ENCODE measurements at regions not wholly inside any gene's neighbourhood (a gene's known extent, or its start where the extent isn't known, plus 50 kb on each side); places are given as distances from the start of the nearest gene placed in this dataset.
"Not testable (repeated sequence)": the region's sequence is repeated elsewhere in the genome, so short reads cannot be mapped to it uniquely, and the experiment has no call there.

DNA sequence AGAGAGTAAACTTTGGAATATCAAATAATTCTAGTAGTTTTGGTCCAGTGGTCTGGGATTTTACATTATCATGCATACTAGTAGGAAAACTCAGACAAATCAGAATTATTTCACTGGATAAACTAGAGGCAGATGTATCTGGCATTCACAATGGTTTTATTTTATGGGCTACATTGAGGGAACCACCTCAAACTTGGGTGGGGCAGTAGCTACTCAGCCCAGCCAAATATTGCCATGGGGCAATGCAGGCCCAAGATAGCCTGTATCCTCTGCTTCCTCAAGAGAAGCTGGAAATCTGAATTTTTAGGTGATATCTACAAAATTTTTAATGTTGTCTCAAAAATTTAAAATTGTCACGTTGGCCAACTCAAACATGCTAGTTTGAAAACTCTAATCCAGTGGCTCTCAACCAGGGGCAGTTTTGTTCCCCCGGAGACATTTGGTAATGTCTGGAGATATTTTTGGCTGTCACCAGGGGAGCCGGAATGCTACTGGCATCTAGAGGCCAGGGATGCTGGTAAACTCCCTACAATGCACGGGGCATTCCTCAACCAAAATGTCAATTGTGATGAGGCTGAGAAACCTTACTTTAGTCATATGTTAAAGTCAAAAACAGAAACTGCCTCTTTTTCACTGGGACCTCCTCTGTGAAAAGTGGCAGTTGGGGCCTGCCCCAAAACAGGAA is 172.8 kb upstream of the SPRED2 start:
- DNase-seq (ENCODE audit: low read depth), result no peak

DNA sequence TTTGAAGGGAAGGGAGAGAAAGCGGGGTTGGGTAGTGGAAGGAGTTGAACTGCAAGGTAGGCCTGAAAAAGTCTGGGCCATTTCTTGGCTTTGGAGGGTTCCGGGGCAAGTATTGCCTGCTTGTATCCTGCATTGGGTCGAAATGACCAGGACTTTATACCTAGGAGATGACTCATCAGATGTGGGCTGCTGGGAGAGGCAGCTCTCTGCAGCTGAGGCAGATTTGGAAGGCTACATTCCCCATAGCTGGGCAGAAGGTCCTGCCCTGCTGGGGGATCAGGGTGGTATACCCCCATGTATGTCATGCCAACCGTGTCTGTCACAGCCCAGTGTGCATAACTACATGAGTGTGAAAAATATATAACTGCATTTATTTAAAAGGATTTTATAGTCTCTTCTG is 171.8 kb upstream of the SPRED2 start:
- peak; percentile 37 for DNase-seq (ENCODE audit: low read depth)

DNA sequence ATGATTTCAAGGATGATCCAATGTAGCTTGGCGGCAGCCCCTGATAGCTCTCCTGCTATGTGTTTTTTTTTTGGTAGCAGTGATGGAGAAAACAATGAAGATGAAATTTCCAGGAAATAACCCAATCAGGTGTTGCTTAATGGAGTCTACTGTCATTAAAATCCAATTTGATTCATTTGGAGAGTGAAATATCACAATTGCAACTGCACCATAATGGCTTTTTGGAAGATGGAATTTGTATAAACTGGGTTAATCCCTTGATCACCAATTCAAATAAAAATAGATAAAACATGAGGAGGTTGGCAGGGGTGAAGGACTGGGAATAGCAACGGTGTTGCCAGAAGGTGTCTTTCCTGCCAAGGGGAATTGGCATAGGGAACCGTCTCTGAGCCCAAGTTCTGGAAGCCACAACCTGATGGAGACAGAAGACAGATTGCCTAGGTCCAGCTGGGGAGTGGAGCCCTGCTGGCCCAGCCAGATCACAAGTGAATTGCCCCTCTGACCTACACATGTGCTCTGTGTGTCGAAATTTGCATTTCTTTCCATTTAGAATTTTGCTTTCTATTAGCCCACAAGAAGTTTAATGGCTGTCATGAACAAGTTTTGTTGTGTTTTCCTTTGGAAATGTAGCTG is 170.3 kb upstream of the SPRED2 start:
- no peak for DNase-seq (ENCODE audit: low read depth)

DNA sequence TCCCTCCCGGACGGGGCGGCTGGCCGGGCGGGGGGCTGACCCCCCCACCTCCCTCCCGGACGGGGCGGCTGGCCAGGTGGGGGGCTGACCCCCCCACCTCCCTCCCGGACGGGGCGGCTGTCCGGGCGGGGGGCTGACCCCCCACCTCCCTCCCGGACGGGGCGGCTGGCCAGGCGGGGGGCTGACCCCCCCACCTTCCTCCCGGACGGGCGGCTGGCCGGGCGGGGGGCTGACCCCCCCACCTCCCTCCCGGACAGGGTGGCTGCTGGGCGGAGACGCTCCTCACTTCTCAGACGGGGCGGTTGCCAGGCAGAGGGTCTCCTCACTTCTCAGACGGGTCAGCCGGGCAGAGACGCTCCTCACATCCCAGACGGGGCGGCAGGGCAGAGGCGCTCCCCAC is 168.5 kb upstream of the SPRED2 start:
- DNase-seq (ENCODE audit: low read depth), result not testable (repeated sequence)

DNA sequence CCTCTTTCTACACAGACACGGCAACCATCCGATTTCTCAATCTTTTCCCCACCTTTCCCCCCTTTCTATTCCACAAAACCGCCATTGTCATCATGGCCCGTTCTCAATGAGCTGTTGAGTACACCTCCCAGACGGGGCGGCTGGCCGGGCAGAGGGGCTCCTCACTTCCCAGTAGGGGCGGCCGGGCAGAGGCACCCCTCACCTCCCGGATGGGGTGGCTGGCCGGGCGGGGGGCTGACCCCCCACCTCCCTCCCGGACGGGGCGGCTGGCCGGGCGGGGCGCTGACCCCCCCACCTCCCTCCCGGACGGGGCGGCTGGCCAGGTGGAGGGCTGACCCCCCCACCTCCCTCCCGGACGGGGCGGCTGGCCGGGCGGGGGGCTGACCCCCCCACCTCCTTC is 168.0 kb upstream of the SPRED2 start:
- not testable (repeated sequence) for DNase-seq (ENCODE audit: low read depth)

DNA sequence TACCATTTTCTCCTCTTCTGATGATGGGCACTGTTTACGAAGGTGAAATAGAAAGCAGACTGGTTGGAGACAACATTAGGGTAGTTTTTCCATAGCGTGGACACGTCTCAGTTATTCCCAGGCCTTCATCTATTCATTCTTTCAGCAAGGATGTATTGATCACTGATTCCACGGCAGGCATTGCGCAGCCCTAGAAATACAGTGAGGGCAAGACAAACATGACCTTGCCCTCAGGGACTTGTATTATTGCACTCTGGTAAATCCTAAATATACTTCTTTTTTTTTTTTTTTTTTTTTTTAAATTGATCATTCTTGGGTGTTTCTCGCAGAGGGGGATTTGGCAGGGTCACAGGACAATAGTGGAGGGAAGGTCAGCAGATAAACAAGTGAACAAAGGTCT is 167.3 kb upstream of the SPRED2 start:
- DNase-seq (ENCODE audit: low read depth), result no peak

DNA sequence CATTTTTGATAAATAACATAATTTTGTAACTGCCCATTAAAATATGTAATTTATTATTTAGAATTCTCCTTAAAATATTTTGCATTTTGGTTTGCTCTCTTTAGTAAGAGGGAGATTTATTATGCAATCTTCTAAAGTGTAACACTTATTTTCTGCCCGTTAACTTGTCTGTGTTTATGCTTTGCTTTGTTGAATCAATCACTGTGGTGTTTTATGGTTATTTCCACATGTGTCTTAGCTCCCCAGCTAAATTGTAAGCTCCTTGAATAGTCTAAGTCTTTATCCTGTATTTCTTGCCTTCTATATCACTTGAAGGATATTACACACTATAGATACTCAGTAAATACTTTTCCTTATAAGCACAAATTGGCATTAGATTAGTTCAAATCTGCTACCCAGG is 166.6 kb upstream of the SPRED2 start:
- no peak for DNase-seq (ENCODE audit: low read depth)

DNA sequence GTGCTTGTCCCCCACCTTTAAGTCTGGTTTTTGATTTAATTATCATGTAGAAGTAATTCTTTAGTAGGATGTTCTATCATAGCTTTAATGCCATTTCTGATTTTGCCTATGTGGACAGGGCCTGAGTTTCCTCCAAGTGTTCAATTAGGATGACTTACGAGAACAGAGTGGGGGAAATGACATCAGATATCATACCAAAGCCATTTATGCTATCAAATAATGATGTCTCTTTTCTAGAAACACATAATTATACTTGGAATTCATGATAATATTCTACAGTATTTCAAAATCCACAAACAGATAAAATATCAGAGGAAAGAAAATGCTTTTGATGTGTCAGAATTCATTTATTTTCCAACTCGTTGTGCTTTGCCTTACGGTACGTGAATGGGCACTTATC is 165.9 kb upstream of the SPRED2 start:
- DNase-seq (ENCODE audit: low read depth), result no peak

DNA sequence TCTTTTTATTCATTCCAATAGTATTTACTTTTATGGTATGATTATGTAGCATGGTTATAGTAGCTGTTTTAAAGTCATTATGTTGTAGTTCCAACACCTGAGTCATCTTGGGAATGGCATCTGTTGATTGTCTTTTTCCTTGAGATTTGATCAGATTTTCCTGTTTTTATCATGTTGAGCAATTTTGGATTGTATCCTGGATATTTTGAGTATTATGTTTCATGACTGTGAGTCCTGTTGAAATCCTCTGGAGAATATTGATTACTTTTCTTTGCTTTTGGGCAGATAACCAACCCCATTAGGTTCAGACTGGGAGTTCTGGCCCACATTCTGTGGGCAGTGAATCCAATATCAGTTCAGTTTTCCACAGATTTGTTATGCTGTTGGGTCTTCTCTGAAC is 163.2 kb upstream of the SPRED2 start:
- no peak for DNase-seq (ENCODE audit: low read depth)

DNA sequence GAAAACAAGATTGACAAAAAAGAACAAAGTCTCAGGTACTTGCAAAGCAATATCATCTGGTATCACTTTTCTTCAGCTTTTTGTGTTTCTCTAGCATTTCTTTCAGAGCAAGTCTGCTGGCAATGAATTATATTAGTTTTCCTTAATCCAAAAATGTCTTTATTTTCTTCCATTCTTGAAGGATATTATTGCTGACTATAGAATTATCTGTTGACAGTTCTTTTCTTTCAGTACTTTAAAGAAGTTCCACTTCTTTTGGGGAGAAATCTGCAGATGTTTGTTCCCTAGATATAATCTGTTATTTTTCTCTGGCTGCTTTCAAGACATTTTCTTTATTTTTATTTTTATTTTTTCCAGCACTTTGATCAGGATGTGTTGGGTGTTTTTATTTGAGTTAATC is 161.8 kb upstream of the SPRED2 start:
- DNase-seq (ENCODE audit: low read depth), result no peak

DNA sequence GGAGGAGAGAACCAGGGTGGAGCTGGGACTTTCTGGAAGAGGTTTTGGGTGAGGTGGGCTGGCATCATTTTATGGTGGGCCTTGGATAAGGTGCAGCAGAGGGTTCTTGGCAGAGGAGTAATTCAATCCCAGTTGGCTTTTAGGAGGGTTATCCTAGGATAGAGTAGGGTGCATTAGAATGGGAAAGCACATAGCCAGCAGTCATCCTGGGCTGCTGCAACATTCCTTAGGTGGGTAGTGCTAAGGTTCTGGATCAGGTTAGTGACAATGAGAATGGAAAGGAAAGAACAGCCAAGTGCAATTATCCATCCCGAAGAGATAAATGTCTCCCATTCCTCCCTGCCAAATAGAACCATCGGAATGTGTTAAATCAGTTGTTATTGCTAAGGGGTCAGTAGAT is 157.3 kb upstream of the SPRED2 start:
- no peak for DNase-seq (ENCODE audit: low read depth)

DNA sequence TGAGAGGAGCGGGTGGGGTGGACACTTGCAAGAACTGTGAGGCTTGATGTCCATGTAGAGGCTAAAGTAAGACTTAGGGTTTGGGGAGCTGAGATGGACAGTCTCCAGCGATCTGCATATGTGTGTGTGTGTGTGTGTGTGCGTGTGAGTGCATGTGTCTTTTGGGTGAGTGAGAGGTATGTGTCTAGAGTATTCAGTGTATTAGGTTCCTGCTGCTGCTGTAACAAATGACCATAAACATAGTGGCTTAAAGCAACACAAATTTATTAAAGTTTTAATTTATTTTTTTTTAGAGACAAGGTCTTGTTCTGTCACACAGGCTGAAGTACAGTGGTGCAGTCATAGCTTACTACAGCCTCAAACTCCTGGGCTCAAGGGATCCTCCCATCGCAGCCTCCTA is 155.4 kb upstream of the SPRED2 start:
- no peak for DNase-seq (ENCODE audit: low read depth)

DNA sequence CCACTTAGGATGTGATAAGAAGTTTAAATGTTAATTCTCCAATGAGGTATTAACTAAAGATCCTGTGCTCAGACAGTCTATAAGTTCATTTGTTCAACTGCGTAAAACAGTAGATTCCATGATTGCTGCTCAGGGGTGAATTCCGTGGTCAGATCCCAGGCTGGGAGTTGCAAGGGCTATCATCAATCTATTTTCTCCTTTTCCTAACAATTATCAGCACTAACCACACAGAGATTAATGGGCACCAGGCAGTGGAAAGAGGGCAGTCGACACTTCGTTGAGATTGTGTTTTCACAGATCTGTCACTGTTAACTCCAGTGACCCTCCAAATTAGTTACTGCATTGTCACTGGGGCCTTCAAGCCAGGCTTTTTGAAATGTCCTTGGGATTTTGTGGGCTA is 154.1 kb upstream of the SPRED2 start:
- DNase-seq (ENCODE audit: low read depth), result no peak

DNA sequence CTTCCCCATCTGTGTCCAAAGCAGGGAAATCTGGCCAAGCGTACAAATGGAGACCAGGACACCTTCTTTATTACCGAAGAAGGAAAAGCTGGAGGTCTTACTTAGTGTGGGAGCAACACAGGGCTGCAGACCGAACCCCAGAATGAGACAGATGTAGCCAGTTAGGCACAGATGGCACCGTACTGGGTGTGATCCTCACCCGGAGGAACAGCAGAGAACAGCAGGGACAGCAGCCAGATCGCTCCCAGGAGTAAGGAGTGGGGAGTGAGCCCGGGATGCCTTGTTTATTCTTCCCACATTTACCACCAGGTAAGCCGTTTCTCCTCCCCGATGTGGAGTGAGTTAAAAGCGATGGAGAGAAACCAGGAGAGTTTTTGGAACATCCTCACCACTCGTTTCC is 150.7 kb upstream of the SPRED2 start:
- no peak for DNase-seq (ENCODE audit: low read depth)

DNA sequence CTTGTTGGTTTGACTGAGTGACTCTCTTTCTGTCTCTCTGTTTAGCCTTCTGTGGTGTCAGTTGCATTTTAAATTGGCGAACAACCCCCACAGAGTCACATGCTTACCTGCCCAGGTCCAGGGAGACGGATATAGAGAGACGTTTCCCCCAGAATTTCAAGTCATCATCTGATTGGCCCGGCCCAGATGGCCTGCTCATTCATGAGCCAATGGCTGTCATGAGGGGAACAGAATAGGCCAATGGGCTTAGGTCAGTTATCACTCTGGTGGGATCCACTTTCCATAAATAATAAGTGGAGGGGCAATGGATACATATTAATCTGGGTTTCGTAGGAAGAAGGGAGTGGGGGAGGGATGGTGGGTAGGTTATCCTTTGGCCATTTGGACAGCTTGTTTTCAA is 150.0 kb upstream of the SPRED2 start:
- DNase-seq (ENCODE audit: low read depth), result no peak

DNA sequence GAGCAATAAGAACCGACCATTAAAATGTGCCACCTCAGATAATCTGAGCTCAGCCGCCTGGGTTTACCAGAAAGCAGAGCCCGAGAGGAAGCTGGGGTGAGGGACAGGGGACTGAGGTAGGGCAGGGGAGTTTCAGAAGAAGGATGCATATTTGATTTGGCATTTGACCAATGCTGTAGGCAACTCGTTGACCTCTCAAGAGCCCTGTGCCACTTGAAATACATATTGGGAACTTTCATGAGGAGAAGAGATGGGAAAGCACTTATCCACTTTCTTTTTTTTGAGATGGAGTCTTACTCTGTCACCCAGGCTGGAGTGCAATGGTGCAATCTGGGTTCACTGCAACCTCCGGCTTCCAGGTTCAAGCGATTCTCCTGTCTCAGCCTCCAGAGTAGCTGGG is 148.4 kb upstream of the SPRED2 start:
- no peak for DNase-seq (ENCODE audit: low read depth)

DNA sequence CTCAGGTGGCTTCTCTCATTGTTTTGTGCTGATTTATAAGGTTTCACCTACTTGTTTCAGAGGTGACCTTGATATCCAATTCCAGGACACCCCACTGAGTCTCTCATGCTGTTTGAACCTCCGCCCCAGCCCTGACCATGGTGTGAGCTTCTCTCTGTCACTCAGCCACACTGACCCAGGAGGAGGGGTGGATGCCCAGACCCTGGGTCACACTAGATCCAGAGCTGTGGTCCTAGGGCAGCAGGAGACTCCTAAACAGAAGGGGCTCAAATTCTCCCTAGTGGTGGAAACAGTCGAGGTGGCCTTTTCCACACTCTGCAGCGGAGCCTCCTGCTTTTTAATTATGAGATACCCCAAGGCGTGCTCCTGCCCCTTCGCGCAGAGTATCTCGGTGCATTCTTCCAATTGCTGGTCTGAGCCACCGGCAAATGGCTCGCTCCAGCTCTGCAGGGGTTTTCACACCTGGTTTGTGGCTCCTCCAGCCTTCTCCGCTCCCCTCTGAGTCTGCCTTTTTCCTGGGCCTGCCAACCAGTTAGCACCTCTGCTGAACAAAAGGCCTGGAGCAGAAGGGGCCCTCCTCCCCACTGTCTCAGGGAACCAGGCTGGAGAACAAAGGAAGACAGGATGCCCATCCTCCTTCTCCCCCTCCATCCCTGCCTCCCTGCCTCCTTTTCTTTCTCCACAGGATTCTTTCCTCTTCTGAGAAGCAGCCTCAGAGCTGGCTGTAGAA is 147.3 kb upstream of the SPRED2 start:
- no peak for DNase-seq (ENCODE audit: low read depth)

DNA sequence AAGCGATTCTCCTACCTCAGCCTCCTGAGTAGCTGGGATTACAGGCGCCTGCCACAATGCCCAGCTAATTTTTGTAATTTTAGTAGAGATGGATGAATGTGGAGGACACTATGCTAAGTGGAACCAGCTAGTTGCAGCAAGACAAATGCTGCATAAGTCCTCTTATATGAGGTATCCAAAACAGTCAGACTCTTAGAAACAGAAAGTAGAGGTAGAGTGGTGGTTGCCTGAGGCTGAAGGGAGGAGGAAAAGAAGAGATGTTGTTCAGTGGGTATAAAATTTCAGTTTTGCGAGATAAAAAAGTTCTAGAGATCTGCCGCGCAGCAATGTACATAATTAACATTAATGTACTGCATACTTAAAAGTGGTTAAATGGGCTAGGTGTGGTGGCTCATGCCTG is 145.3 kb upstream of the SPRED2 start:
- DNase-seq (ENCODE audit: low read depth), result no peak

DNA sequence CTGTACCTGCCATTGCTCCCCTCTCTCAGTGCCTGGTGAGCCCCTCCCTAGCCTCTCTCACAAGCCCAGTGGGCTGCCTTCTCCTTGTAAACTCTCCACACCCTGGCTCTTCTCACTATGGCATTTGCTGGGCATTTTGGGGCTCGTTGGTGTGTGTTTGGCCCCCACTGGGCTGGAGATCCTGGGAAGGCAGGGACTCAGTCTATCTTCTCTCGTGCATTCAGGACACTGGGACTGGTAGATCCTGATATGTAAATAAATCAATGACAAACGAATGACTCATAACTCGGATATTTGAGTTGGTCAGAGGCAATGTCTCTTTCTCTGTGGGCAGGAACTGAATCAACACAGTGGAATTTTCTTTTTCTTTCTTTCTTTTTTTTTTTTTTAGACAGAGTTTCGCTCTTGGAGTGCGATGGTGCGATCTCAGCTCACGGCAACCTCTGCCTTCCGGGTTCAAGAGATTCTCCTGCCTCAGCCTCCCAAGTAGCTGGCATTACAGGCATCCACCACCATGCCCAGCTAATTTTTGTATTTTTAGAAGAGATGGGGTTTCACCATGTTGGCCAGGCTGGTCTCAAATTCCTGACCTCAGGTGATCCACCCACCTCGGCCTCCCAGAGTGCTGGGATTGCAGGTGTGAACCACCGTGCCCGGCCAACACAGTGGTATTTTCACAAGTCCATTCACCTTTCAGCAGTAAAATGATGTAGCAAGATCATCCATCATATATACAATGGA is 144.6 kb upstream of the SPRED2 start:
- peak; percentile 93 for DNase-seq (ENCODE audit: low read depth)

DNA sequence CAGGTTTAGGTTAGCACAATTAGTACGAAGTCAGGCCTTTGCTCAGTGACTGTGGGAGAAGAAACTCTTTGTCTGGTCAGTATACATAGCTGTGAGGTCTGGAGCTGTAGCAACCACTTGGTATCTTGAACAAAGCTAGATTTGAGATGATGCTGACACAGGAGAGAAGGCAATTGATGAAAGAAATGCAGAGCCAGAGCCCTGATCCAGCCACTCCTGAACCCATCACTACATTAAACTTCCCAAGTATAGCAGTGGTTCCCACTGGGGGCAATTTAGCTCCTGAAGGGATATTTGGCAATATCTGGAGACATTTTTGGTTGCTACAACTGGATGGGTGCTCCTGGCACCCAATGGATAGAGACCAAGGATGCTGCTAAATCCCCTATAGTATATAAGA is 143.9 kb upstream of the SPRED2 start:
- no peak for DNase-seq (ENCODE audit: low read depth)

DNA sequence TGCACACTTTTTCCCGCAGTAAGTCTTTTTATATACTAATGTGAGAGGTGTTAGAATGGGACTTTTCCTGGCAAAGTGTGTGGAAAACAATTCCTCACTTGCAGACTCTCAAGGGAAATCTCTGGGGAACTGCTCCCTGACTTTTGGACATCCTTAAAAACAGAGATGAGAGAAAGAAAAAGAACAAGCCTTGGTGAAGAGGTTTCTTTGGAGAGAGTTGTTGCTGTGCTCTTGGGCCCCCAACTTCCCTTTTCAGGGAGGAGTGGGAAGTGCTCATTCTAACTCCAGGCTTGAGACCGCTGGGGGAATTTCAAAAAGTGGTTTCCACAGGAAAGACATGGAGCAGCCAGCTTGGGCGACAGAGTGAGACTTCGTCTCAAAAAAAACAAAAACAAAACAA is 142.6 kb upstream of the SPRED2 start:
- no peak for DNase-seq (ENCODE audit: low read depth)

DNA sequence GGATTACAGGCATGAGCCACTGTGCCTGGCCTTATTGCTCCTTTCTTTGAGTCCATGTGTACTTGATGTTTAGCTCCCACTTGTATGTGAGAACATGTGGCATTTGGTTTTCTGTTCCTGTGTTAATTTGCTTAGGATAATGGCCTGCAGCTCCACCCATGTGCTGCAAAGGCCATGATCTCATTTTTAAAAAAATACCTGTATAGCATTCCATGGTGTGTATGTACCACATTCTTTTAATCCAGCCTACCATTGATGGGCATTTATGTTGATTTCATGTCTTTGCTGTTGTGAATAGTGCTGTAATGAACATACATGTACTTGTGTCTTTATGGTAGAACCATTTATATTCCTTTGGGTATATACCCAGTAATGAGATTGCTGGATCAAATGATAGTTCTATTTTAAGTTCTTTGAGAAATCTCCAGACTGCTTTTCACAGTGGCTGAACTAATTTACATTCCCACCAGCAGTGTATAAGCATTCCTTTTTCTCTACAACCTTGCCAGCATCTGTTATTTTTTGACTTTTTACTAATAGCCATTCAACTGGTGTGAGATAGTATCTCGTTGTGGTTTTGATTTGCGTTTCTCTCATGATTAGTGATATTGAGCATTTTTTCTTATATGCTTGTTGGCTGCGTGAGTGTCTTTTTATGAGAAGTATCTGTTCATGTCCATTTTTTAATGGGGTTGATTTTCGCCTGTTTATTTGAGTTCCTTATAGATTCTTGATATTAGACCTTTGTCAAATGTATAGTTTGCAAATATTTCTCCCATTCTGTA is 136.4 kb upstream of the SPRED2 start:
- not testable (repeated sequence) for DNase-seq (ENCODE audit: low read depth)
